ENCODE measurements at regions not wholly inside any gene's neighbourhood (a gene's known extent, or its start where the extent isn't known, plus 50 kb on each side); places are given as distances from the start of the nearest gene placed in this dataset.

DNA sequence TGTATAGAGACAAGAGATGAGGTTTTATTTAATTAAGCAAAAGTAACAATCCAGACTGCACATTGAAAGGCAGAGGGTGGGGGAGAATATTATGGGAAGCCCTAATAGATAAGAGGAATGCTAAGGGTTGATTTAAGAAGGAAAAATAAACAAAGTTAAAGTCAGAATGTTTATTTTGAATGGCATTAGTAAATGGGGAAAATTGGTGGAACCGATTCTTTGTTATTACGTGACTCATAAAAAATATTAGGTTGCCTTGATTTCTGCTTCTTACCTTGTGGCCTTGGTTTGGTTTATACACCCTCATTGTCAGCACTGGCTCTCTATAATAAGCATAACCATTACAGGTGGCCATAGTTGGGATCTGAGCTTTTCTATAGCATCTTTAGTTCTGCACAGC is 674.8 kb upstream of the CITED2 start:
- H3K27me3 Mint-ChIP-seq (ENCODE audit: low read depth, unreplicated experiment), result no peaks in the 10 kb centered on the region
- FAIRE-seq (no peak), DNase-seq (ENCODE audit: low read depth) (no peak)
- Histone ChIP-seq H3K4me1 (ENCODE audit: insufficient read depth, low read length) (peaks cover 36% of the 10 kb centered on the region), H3K79me2 (ENCODE audit: insufficient read depth, low read length) (no peaks in the 10 kb centered on the region), H3K9ac (ENCODE audit: low read length) (no peak overlapping the region), H3K27me3 (ENCODE audit: insufficient read depth, low read length) (no peaks in the 10 kb centered on the region), H3K4me2 (ENCODE audit: low read length) (no peak overlapping the region), H2AFZ (ENCODE audit: low read depth, low read length) (no peak overlapping the region), H3K4me3 (ENCODE audit: insufficient read depth, low read depth, low read length) (no peak overlapping the region), H3K9me3 (ENCODE audit: insufficient read depth, low read depth, low read length) (no peaks in the 10 kb centered on the region), H3K36me3 (ENCODE audit: insufficient read depth, low read length) (no peaks in the 10 kb centered on the region), H4K20me1 (ENCODE audit: insufficient read depth, low read length) (no peaks in the 10 kb centered on the region), H3K27ac (ENCODE audit: low read depth, low read length) (no peak overlapping the region)
- TF ChIP-seq, protein P1, sequence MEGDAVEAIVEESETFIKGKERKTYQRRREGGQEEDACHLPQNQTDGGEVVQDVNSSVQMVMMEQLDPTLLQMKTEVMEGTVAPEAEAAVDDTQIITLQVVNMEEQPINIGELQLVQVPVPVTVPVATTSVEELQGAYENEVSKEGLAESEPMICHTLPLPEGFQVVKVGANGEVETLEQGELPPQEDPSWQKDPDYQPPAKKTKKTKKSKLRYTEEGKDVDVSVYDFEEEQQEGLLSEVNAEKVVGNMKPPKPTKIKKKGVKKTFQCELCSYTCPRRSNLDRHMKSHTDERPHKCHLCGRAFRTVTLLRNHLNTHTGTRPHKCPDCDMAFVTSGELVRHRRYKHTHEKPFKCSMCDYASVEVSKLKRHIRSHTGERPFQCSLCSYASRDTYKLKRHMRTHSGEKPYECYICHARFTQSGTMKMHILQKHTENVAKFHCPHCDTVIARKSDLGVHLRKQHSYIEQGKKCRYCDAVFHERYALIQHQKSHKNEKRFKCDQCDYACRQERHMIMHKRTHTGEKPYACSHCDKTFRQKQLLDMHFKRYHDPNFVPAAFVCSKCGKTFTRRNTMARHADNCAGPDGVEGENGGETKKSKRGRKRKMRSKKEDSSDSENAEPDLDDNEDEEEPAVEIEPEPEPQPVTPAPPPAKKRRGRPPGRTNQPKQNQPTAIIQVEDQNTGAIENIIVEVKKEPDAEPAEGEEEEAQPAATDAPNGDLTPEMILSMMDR (IDR thresholded peaks at IDR 0.05; ENCODE audit: insufficient read depth, low read depth, low read length), result no peak
- no peak for TF ChIP-seq EZH2 (IDR thresholded peaks at IDR 0.05; ENCODE audit: insufficient read depth, low read length)
- H3K4me1 Mint-ChIP-seq (ENCODE audit: low read depth, unreplicated experiment), result peaks cover 33% of the 10 kb centered on the region
- H3K9me3 Mint-ChIP-seq (ENCODE audit: unreplicated experiment), result no peaks in the 10 kb centered on the region
- H3K27ac Mint-ChIP-seq (ENCODE audit: unreplicated experiment), result peak overlapping the region; percentile 35
- no peak overlapping the region for H3K4me3 Mint-ChIP-seq (ENCODE audit: unreplicated experiment)
- H3K36me3 Mint-ChIP-seq (ENCODE audit: low read depth, unreplicated experiment), result peaks cover 3% of the 10 kb centered on the region

DNA sequence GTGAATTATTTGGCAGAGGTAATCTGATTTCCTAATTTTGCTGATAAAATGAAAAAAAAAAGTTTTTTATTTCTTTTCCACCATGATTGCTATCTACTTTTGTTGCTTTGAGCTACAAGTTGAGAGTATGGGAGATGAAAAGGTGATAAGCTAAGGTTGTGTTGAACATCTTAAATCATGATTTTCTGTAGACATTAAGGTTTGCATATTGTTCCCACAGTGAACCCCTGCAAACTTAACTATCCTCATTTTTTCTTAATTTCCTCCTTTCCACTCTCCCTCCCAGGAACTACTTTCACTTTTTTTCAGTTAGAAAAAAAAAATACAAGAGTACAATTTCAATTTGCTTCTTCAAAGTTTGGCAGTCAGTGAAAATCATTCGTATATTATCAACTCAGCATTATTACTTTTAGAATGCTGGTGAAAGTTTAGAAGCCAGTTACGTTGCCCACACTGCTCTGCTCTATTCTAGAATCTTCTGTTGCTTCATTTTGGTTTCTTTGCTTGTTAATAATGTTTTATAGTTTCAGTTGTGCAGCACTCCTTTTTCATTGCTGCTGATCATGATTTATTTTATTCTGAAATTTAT is 673.8 kb upstream of the CITED2 start:
- Histone ChIP-seq H3K27me3 (ENCODE audit: insufficient read depth, low read length) (no peaks in the 10 kb centered on the region), H3K4me2 (ENCODE audit: low read length) (no peak overlapping the region), H4K20me1 (ENCODE audit: insufficient read depth, low read length) (no peaks in the 10 kb centered on the region), H3K9me3 (ENCODE audit: insufficient read depth, low read depth, low read length) (no peaks in the 10 kb centered on the region), H3K36me3 (ENCODE audit: insufficient read depth, low read length) (no peaks in the 10 kb centered on the region), H3K9ac (ENCODE audit: low read length) (no peak overlapping the region), H3K4me1 (ENCODE audit: insufficient read depth, low read length) (peaks cover 34% of the 10 kb centered on the region), H2AFZ (ENCODE audit: low read depth, low read length) (no peak overlapping the region), H3K79me2 (ENCODE audit: insufficient read depth, low read length) (no peaks in the 10 kb centered on the region), H3K4me3 (ENCODE audit: insufficient read depth, low read depth, low read length) (no peak overlapping the region), H3K27ac (ENCODE audit: low read depth, low read length) (no peak overlapping the region)
- DNase-seq (ENCODE audit: low read depth) (no peak), FAIRE-seq (no peak)
- Mint-ChIP-seq H3K36me3 (ENCODE audit: low read depth, unreplicated experiment) (peaks cover 3% of the 10 kb centered on the region), H3K27ac (ENCODE audit: unreplicated experiment) (no peak overlapping the region), H3K4me3 (ENCODE audit: unreplicated experiment) (no peak overlapping the region), H3K4me1 (ENCODE audit: low read depth, unreplicated experiment) (peaks cover 42% of the 10 kb centered on the region), H3K27me3 (ENCODE audit: low read depth, unreplicated experiment) (no peaks in the 10 kb centered on the region), H3K9me3 (ENCODE audit: unreplicated experiment) (no peaks in the 10 kb centered on the region)
- TF ChIP-seq, protein P1 (IDR thresholded peaks at IDR 0.05; ENCODE audit: insufficient read depth, low read depth, low read length), result no peak
- no peak for TF ChIP-seq EZH2 (IDR thresholded peaks at IDR 0.05; ENCODE audit: insufficient read depth, low read length)

DNA sequence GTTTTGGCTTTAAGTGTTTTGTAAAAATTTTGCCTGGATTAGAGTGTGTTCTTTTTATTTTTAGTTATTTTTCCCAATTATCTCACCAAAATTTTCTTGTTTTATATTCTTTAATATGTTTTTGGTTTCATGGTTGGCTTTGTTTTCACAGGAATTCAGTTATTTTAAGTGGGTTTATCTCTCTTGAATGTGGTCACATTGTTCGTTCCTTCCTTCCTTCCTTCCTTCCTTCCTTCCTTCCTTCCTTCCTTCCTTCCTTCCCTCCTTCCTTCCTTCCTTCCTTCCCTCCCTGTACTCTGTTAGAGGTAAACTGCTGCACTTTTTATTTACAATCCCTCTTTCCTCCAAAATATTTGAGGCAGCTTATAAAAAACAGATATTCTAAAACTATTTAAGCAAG is 672.9 kb upstream of the CITED2 start:
- H3K4me1 ChIP-seq (ENCODE audit: insufficient read depth, low read length), result peaks cover 27% of the 10 kb centered on the region
- H3K27me3 ChIP-seq (ENCODE audit: insufficient read depth, low read length), result no peaks in the 10 kb centered on the region
- no peaks in the 10 kb centered on the region for H3K27me3 Mint-ChIP-seq (ENCODE audit: low read depth, unreplicated experiment)
- no peaks in the 10 kb centered on the region for H3K9me3 ChIP-seq (ENCODE audit: insufficient read depth, low read depth, low read length)
- H3K9me3 Mint-ChIP-seq (ENCODE audit: unreplicated experiment), result no peaks in the 10 kb centered on the region
- peaks cover 42% of the 10 kb centered on the region for H3K4me1 Mint-ChIP-seq (ENCODE audit: low read depth, unreplicated experiment)
- no peak for DNase-seq (ENCODE audit: low read depth)
- H3K27ac Mint-ChIP-seq (ENCODE audit: unreplicated experiment), result no peak overlapping the region
- no peaks in the 10 kb centered on the region for H3K36me3 ChIP-seq (ENCODE audit: insufficient read depth, low read length)
- H3K36me3 Mint-ChIP-seq (ENCODE audit: low read depth, unreplicated experiment), result peaks cover 3% of the 10 kb centered on the region
- H3K4me3 ChIP-seq (ENCODE audit: insufficient read depth, low read depth, low read length), result no peak overlapping the region
- H2AFZ ChIP-seq (ENCODE audit: low read depth, low read length), result no peak overlapping the region
- H4K20me1 ChIP-seq (ENCODE audit: insufficient read depth, low read length), result no peaks in the 10 kb centered on the region
- FAIRE-seq, result no peak
- TF ChIP-seq, protein P1 (IDR thresholded peaks at IDR 0.05; ENCODE audit: insufficient read depth, low read depth, low read length), result no peak
- TF ChIP-seq EZH2 (IDR thresholded peaks at IDR 0.05; ENCODE audit: insufficient read depth, low read length), result no peak
- H3K9ac ChIP-seq (ENCODE audit: low read length), result no peak overlapping the region
- no peaks in the 10 kb centered on the region for H3K79me2 ChIP-seq (ENCODE audit: insufficient read depth, low read length)
- no peak overlapping the region for H3K4me2 ChIP-seq (ENCODE audit: low read length)
- no peak overlapping the region for H3K4me3 Mint-ChIP-seq (ENCODE audit: unreplicated experiment)
- no peak overlapping the region for H3K27ac ChIP-seq (ENCODE audit: low read depth, low read length)
